GM12892 (cell line): ENCODE measurements at regions not wholly inside any gene's neighbourhood (a gene's known extent, or its start where the extent isn't known, plus 50 kb on each side); places are given as distances from the start of the nearest gene placed in this dataset.
"Not testable (repeated sequence)": the region's sequence is repeated elsewhere in the genome, so short reads cannot be mapped to it uniquely, and the experiment has no call there.

Experiments used
- DNase-seq: peaks from one replicate; pipeline ENCODE4 v3.0.0; 2011; ENCODE audit not compliant: insufficient read length
- FAIRE-seq: peaks from 2 replicates; lab custom pipeline; 2011; peaks lifted over from hg19 to GRCh38; lab: Jason Lieb, UNC
- POLR2A ChIP-seq: IDR thresholded peaks from 2 replicates; pipeline ENCODE4 v1.6.1; 2011; ENCODE audit warnings: low read depth, low read length, control low read depth
- POLR2AphosphoS5 ChIP-seq: IDR thresholded peaks from 2 replicates; pipeline ENCODE4 v1.6.1; 2011; ENCODE audit warnings: low read depth, low read length, control low read depth
- TAF1 ChIP-seq: IDR thresholded peaks from 2 replicates; pipeline ENCODE4 v1.6.1; 2011; ENCODE audit warnings: low read depth, mild to moderate bottlenecking, control low read depth, low read length, borderline replicate concordance

GRCh38 chr1:143660354-143660941, 311.3 kb downstream of the FAM72C start:
- no peak for FAIRE-seq
- DNase-seq, result no peak
- no peak for TF ChIP-seq TAF1
- TF ChIP-seq POLR2AphosphoS5, result no peak
- TF ChIP-seq POLR2A, result no peak

DNA sequence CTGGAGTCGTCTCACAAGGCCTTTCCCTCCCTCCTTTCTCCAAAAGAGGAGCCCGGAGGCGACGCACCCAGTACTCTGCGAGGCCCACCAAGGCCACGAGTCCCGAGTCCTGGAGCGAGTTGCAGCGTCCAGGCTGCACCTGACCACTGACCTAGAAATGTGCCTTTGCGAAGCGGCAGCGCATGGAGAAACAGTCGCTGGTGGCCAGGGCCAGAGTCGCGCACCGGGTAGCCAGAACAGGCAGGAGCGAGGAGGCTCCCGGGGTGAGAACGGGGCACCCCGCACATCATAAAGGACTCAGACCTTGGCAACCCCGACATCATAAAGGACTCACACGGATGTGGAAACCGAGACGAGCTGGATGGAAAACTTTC, 318.4 kb downstream of the FAM72C start:
- FAIRE-seq, result no peak
- no peak for TF ChIP-seq TAF1
- no peak for TF ChIP-seq POLR2A
- no peak for TF ChIP-seq POLR2AphosphoS5

GRCh38 chr1:143652744-143653428, 318.9 kb downstream of the FAM72C start:
- TF ChIP-seq POLR2A (no peak), TAF1 (no peak), POLR2AphosphoS5 (no peak)
- DNase-seq (no peak), FAIRE-seq (no peak)

More for the DNA sequence above, 318.4 kb downstream of the FAM72C start:
- no peak for DNase-seq

DNA sequence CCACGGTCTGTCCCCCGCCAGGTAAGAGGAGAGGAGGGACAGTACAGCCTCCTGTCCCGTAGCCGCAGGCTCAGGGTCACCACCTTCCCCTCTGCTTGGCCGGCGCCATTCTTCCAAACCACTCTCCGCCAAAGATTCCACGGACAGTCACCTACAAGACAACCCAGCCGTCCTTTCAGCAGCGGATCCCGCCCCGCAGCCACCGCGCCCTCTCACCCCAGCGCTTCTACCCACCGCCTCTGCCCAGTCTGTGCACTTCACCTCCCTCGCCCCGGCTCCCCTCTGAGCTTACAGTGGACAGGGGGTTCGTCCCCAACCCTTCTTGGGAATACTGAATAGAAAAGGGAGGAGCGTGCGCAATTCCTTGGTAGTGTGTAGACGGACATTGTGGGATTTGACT, 319.6 kb downstream of the FAM72C start:
- no peak for FAIRE-seq
- DNase-seq, result no peak
- TF ChIP-seq POLR2AphosphoS5 (no peak), POLR2A (no peak), TAF1 (no peak)

DNA sequence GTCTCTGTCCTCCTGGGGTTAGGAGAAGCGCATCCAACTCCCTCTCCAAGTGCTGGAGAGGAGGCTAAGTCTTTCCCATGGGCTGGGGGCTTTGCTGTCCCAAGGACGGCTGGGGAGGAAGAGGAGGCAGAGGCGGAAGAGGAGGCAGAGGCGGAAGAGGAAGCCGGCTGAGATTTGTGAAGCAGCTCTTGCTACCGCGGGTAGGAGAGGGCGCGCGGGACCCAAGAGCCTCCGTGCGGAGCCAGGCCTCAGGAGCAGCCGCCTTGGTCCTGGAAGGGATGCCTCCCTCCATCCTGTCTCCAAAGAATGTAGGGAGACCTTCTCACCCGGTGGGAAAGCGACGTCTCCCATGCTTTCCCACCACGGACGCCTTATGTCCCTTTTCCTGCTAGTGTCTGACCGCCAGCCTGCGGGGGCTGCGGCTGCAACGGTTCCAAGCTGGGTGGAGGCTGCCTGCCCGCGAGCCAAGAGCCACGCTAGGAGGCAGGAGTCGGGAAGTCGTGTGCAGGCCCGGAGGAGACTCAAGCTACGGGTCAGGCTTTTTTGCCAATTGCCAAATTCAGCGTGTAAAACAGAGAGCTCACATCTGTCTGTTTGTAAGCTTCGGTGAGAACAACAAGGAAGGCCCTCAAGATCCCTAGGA, 320.3 kb downstream of the FAM72C start:
- FAIRE-seq, result no peak
- no peak for TF ChIP-seq TAF1
- TF ChIP-seq POLR2AphosphoS5, result no peak
- TF ChIP-seq POLR2A, result no peak

DNA sequence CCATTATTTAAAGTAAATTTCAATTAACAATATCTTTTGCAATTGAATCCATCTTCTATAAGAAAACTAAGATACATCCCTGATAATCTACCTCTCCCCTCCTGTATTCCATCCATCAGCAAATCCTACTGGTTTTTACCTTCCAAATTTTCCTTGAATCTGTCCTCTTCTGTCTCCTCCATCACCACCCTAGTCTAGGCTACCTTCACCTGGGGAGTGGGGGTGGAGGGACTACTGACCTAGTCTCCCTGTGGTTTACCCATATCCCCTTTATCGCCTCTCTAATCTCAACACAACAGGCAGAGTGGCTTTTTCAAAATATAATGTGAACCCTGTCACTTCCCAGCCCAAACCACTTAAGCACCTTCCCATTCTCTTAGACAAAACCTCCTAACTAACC, 327.8 kb downstream of the FAM72C start:
- not testable (repeated sequence) for DNase-seq, FAIRE-seq

More for the DNA sequence above, 320.3 kb downstream of the FAM72C start:
- DNase-seq, result no peak

GRCh38 chr1:143643148-143643885, 328.5 kb downstream of the FAM72C start:
- no peak for TF ChIP-seq POLR2AphosphoS5
- no peak for TF ChIP-seq TAF1
- TF ChIP-seq POLR2A, result no peak
- FAIRE-seq (no peak), DNase-seq (no peak)

DNA sequence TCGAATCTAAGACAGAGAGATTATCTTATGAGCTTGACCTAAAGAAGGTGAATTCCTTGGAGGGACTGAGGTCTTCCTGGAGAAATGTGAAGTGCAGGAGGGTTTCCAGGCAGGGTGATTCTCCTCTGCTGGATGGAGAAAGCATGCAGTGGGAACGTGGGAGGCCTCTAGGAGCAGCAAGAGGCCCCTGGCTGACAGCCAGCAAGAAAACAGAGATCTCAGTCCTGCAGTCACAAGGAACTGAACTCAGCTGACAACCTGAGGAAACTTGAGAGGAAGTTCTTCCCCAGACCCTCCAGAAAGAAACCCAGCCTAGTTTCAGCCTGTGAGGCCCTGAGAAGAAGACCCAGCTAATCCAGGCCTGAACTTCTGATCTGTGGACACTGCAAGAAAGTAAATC, 345.9 kb downstream of the FAM72C start:
- TF ChIP-seq POLR2AphosphoS5 (no peak), POLR2A (no peak), TAF1 (no peak)
- no peak for DNase-seq
- no peak for FAIRE-seq

DNA sequence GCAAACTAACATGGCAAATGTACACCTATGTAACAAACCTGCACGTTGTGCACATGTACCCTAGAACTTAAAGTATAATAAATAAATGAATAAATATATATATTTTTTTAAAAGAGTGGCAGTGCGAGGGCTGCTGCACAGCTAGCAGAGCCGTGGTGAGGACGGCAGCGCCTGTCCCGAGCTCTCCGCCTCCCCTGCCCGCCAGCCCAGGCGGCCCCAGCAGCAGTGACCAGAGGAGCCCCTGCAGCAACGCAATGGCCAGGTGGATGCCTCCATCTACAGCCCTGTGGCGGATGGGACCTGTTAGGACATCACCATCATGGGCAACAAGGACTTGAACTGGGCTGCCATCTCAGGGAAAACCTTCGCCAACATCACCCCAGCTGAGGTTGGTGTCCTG, 351.9 kb downstream of the FAM72C start:
- no peak for DNase-seq
- TF ChIP-seq TAF1 (no peak), POLR2A (no peak), POLR2AphosphoS5 (no peak)
- no peak for FAIRE-seq

DNA sequence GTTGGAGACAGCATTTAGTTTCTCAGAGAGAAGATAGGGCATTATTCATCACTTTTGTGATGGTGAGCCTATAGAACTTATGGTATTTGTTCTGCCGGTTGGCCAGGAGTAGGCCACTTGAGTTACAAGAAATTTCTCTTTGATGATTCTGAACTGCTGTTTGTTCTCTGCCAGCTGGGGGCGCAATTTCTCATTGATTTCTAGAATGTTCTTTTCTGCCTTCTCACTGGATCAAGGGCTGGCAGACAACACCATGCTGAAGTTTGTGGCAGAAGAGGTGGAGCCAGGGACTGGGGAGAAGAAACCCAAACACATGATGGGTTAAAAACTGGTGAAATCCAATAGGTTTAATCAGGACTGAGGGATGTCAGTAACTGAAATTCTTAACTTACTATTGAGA, 360.6 kb downstream of the FAM72C start:
- TF ChIP-seq POLR2A (no peak), POLR2AphosphoS5 (no peak), TAF1 (no peak)
- no peak for FAIRE-seq
- DNase-seq, result no peak

- DNase-seq (no peak), FAIRE-seq (no peak)
- TF ChIP-seq POLR2A (no peak), TAF1 (no peak), POLR2AphosphoS5 (no peak)
These were observed 361.6 kb downstream of the FAM72C start for GRCh38 chr1:143610196-143610595.

- no peak for DNase-seq
- no peak for FAIRE-seq
- TF ChIP-seq POLR2A (no peak), TAF1 (no peak), POLR2AphosphoS5 (no peak)
These were observed 366.9 kb downstream of the FAM72C start for GRCh38 chr1:143604887-143605286.
